ENCODE measurements at regions not wholly inside any gene's neighbourhood (a gene's known extent, or its start where the extent isn't known, plus 50 kb on each side); places are given as distances from the start of the nearest gene placed in this dataset.

GRCh38 chr2:134133622-134134312 is 120.1 kb upstream of the MGAT5 start:
- DNase-seq: no peak

- no peak for DNase-seq
These were observed 119.6 kb upstream of the MGAT5 start for GRCh38 chr2:134134313-134134706.

GRCh38 chr2:134134827-134135226 is 119.0 kb upstream of the MGAT5 start:
- DNase-seq: no peak

- DNase-seq: no peak
These were observed 118.1 kb upstream of the MGAT5 start for GRCh38 chr2:134135793-134136192.

- no peak for DNase-seq
These were observed 117.1 kb upstream of the MGAT5 start for GRCh38 chr2:134136731-134137130.

- no peak for DNase-seq
These were observed 116.7 kb upstream of the MGAT5 start for GRCh38 chr2:134137182-134137611.

GRCh38 chr2:134138115-134138514 is 115.8 kb upstream of the MGAT5 start:
- DNase-seq: no peak

- no peak for DNase-seq
These were observed 114.3 kb upstream of the MGAT5 start for GRCh38 chr2:134139611-134140010.

- no peak for DNase-seq
These were observed 113.6 kb upstream of the MGAT5 start for GRCh38 chr2:134140251-134140661.

GRCh38 chr2:134141598-134142340 is 112.1 kb upstream of the MGAT5 start:
- no peak for DNase-seq

GRCh38 chr2:134142341-134142738 is 111.5 kb upstream of the MGAT5 start:
- no peak for DNase-seq

- no peak for DNase-seq
These were observed 111.0 kb upstream of the MGAT5 start for GRCh38 chr2:134142903-134143302.

GRCh38 chr2:134143568-134143967 is 110.3 kb upstream of the MGAT5 start:
- DNase-seq: no peak

GRCh38 chr2:134144081-134144596 is 109.7 kb upstream of the MGAT5 start:
- no peak for DNase-seq

GRCh38 chr2:134144651-134145050 is 109.2 kb upstream of the MGAT5 start:
- DNase-seq: no peak

GRCh38 chr2:134145519-134145918 is 108.4 kb upstream of the MGAT5 start:
- no peak for DNase-seq

GRCh38 chr2:134146161-134146560 is 107.7 kb upstream of the MGAT5 start:
- DNase-seq: no peak

- DNase-seq: peak; percentile 26
These were observed 107.3 kb upstream of the MGAT5 start for GRCh38 chr2:134146620-134147019.

GRCh38 chr2:134148172-134148571 is 105.7 kb upstream of the MGAT5 start:
- DNase-seq: no peak

- DNase-seq: no peak
These were observed 104.9 kb upstream of the MGAT5 start for GRCh38 chr2:134148843-134149472.

- no peak for DNase-seq
These were observed 104.0 kb upstream of the MGAT5 start for GRCh38 chr2:134149904-134150303.

GRCh38 chr2:134150760-134151159 is 103.1 kb upstream of the MGAT5 start:
- DNase-seq: no peak

- no peak for DNase-seq
These were observed 101.5 kb upstream of the MGAT5 start for GRCh38 chr2:134152045-134153010.

All from amniotic stem cell (primary cell).